HAP-1 (cell line): ENCODE measurements at regions not wholly inside any gene's neighbourhood (a gene's known extent, or its start where the extent isn't known, plus 50 kb on each side); places are given as distances from the start of the nearest gene placed in this dataset.

Source experiments
- DNase-seq, 2 experiments: peaks; one replicate each; pipeline ENCODE4 v3.0.0-alpha.2; 2016 to 2020; ENCODE audit warnings: low spot score in 2 of 2
- H3K27me3 ChIP-seq: fragments of 250-450 bp; sonication (Bioruptor Pico); 2 replicates; pipeline ENCODE4 v1.5.1; 2020; ENCODE audit warnings: low read depth, mild to moderate bottlenecking, moderate library complexity
- H3K36me3 ChIP-seq: fragments of 250-450 bp; sonication (Bioruptor Pico); replicated peaks from 2 replicates; pipeline ENCODE4 v1.5.1; 2020; ENCODE audit warnings: mild to moderate bottlenecking
- H3K4me1 ChIP-seq: fragments of 250-450 bp; sonication (Bioruptor Pico); 2 replicates; pipeline ENCODE4 v1.5.1; 2020; ENCODE audit warnings: mild to moderate bottlenecking
- H3K4me3 ChIP-seq: fragments of 250-450 bp; sonication (Bioruptor Pico); 2 replicates; pipeline ENCODE4 v1.5.1; 2020; ENCODE audit warnings: mild to moderate bottlenecking, moderate library complexity
- H3K9me3 ChIP-seq: fragments of 250-450 bp; sonication (Bioruptor Pico); 2 replicates; pipeline ENCODE4 v1.5.1; 2020; ENCODE audit warnings: mild to moderate bottlenecking, moderate library complexity
- in situ Hi-C: fragments of 300-500 bp; cut with MboI; formaldehyde crosslinking; loops from 3 replicates; pipeline ENCODE4 v1.14.3; 2020; ENCODE audit warnings: low sequenced_read_pairs, inconsistent platforms, mixed read lengths

GRCh38 chr9:106797299-106797698, 65.7 kb upstream of the ZNF462 start:
- peaks cover 14% of the 10 kb centered on the region for H3K4me1 ChIP-seq
- DNase-seq, result no peak
- in situ Hi-C loops, result no loop called here

GRCh38 chr9:106798016-106798799, 64.8 kb upstream of the ZNF462 start:
- Histone ChIP-seq H3K9me3 (no peaks in the 10 kb centered on the region; the same call in 1 of the 2 replicates), H3K36me3 (no peaks in the 10 kb centered on the region), H3K4me3 (no peak overlapping the region), H3K27me3 (no peaks in the 10 kb centered on the region), H3K4me1 (peaks cover 10% of the 10 kb centered on the region)
- in situ Hi-C loops, result no loop called here
- DNase-seq, result no peak

More at GRCh38 chr9:106797299-106797698, 65.7 kb upstream of the ZNF462 start:
- Histone ChIP-seq H3K36me3 (no peaks in the 10 kb centered on the region), H3K27me3 (no peaks in the 10 kb centered on the region), H3K4me3 (no peak overlapping the region), H3K9me3 (no peaks in the 10 kb centered on the region; the same call in 1 of the 2 replicates)

GRCh38 chr9:106799152-106799551, 63.8 kb upstream of the ZNF462 start:
- no peak for DNase-seq
- Histone ChIP-seq H3K9me3 (no peaks in the 10 kb centered on the region; the same call in 1 of the 2 replicates), H3K4me3 (no peak overlapping the region), H3K36me3 (no peaks in the 10 kb centered on the region), H3K4me1 (peaks cover under 1% of the 10 kb centered on the region; the same call in 1 of the 2 replicates), H3K27me3 (no peaks in the 10 kb centered on the region)
- in situ Hi-C loops, result no loop called here

- no peaks in the 10 kb centered on the region for H3K27me3 ChIP-seq
- no peaks in the 10 kb centered on the region; the same call in 1 of the 2 replicates for H3K9me3 ChIP-seq
- no peaks in the 10 kb centered on the region for H3K36me3 ChIP-seq
- in situ Hi-C loops, result no loop called here
- DNase-seq, result no peak
- no peak overlapping the region for H3K4me3 ChIP-seq
- H3K4me1 ChIP-seq, result no peaks in the 10 kb centered on the region
Observed at GRCh38 chr9:106800701-106801270, 62.2 kb upstream of the ZNF462 start.

- Histone ChIP-seq H3K9me3 (no peaks in the 10 kb centered on the region; the same call in 1 of the 2 replicates), H3K36me3 (no peaks in the 10 kb centered on the region), H3K4me3 (no peak overlapping the region), H3K4me1 (no peaks in the 10 kb centered on the region), H3K27me3 (no peaks in the 10 kb centered on the region)
- DNase-seq, result no peak
- in situ Hi-C loops, result no loop called here
Observed at GRCh38 chr9:106801816-106802215, 61.1 kb upstream of the ZNF462 start.
